Activated CD4-positive, alpha-beta T cell treated with anti-CD3 and anti-CD28 coated beads for 4 hours (primary cell): ENCODE measurements at regions not wholly inside any gene's neighbourhood (a gene's known extent, or its start where the extent isn't known, plus 50 kb on each side); places are given as distances from the start of the nearest gene placed in this dataset.
"Not testable (repeated sequence)": the region's sequence is repeated elsewhere in the genome, so short reads cannot be mapped to it uniquely, and the experiment has no call there.

ENCODE experiments used
- DNase-seq, 2 donors: peaks; one replicate each; pipeline ENCODE4 v3.0.0-alpha.2; 2020

- not testable (repeated sequence) for DNase-seq
Measured at GRCh38 chr21:9766890-9767591, 754.3 kb upstream of the TPTE start.

GRCh38 chr21:9767592-9768375 lies 753.6 kb upstream of the TPTE start:
- DNase-seq, result no peak

GRCh38 chr21:9768376-9769130 lies 752.8 kb upstream of the TPTE start:
- not testable (repeated sequence) for DNase-seq

GRCh38 chr21:9769131-9769498 lies 752.3 kb upstream of the TPTE start:
- not testable (repeated sequence) for DNase-seq

- not testable (repeated sequence) for DNase-seq
Measured at GRCh38 chr21:9769718-9770690, 751.4 kb upstream of the TPTE start.

- DNase-seq, result not testable (repeated sequence)
Measured at GRCh38 chr21:9771466-9772347, 749.7 kb upstream of the TPTE start.

- no peak for DNase-seq
Measured at GRCh38 chr21:9772348-9772672, 749.1 kb upstream of the TPTE start.

DNA sequence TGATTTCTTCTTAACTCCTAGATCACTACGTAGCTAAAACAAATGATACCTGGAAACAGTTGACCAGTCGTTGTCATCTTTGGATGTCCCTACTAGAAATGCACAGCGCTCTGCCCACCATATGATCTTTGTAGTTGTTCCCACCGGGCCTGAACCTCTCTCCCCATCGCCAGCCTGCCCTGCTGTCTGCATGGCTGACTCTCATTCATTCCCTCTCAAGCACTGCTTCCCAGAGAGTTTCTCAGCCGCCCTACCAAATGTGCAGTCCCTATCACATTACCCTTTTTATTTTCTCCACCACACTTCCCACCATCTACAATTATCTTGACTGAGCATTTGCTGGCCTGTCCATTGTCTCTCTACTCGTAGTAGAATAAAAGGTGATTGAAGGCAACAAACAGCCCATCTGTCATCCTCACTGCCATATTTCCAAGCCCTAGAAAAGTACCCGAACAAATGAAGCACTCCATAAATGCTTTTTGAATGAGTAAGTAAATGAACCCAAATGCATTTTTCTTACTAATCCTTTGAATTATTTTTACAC lies 748.4 kb upstream of the TPTE start:
- not testable (repeated sequence) for DNase-seq

DNA sequence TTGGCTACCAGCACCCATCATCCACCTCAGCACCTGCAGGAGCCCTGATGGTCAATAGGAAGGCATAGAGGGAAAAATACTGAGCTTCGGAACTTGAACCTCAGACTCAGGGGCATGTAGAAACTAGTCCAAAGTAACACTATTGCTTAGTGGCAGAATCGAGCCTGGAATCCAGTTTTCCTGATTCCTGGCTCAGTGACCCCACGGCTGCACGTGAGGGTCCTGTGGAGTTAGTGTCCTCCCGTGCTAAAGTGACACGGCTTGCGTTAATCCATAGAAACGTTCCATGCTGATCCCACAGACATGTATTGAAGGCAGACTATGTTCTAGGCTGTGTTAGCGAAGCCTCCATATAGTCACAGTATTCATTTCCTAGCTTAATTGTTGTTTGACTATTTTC lies 747.0 kb upstream of the TPTE start:
- DNase-seq, result no peak

DNA sequence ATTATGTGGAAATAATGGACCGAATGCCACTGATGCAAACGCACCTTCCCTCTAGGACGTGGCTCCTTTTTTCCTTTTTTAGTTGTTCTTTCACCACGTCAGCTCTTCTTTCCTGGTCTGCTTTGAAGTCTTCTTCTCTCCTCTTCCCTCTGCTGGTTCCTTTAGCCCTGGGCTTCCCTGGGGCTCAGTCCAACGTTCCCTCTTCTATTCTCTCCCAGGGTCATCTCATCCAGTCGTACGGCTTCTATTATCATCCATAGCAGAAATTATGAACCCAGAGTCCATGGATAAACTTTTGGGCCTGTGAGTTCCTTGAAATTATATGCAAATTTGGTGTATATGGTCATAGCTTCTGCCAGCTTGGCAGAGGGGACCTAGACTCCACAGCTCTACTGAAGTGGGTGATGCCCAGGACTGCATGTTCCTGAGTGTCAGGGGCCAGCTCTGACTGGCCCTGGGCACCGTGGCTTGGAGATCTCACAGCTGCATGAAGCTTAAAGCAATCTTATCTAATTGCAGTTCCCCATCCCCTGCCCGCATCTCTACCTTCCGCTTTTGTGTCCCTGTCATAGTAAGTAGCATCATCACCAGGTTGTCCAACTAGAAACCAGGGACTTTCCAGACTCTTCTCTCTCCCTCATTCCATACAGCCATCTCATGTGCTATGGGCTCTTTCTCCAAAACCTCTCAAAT lies 746.3 kb upstream of the TPTE start:
- DNase-seq, result not testable (repeated sequence)

- not testable (repeated sequence) for DNase-seq
Measured at GRCh38 chr21:9775877-9776276, 745.5 kb upstream of the TPTE start.

GRCh38 chr21:9776286-9777020 lies 744.9 kb upstream of the TPTE start:
- DNase-seq, result not testable (repeated sequence)

DNA sequence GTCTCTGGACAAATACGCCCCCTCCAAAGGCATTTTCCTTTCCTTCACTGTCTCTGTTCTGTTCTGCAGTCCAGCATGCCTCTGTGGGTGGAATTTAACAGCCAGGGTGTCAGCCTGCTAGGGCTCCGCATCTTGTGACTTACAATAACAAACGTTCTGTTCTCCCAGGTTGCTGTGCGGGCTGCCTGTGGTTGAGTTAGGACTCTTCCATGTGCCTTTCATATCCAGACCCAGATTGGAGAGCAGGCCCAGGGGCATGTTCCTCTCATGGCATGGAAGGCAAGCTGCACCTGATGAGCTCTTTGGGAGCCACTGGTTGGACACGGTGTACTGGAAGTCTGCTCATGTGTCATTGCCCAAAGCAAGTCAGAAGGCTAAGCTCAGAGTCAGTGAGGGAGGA lies 742.8 kb upstream of the TPTE start:
- not testable (repeated sequence) for DNase-seq

DNA sequence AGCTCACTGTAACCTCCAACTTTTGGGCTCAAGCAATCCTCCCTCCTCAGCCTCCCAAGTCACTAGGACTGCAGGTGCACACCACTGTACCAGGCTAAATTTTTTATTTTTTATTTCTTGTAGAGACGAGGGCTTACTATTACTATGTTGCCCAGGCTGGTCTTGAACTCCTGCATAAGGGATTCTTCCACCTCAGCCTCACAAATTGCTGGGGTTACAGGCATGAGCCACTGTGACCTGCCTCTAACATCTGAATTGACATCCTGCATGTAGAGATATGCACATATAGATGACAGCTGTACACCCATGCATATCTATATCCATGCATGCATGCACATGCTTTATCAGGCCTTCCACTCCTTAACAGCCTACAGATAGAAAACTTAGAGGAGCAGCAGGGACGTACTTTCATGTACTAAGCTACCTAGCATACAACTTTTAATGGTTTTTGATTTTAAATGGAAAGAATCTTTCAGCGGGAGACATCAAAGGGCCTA lies 740.9 kb upstream of the TPTE start:
- DNase-seq, result no peak

DNA sequence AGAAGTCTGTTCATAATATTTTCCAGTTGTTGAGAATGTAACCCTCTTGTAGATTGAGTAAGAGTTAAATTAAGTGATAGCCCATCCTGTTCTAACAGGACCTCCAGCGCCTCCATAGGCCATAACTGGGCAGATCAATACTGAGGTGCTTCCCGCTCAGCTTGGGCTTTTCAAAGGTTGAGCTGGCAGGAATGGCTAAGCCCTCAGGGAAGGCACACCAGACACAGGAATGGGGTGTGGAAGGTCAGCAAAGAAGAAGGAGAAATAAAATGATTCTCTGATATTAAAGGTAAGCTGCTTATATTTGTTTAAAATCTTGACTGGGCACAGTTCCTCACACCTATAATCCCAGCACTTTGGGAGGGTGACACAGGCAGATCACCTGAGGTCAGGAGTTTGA lies 737.8 kb upstream of the TPTE start:
- DNase-seq, result not testable (repeated sequence)

GRCh38 chr21:9784201-9784600 lies 737.2 kb upstream of the TPTE start:
- DNase-seq, result not testable (repeated sequence)

- not testable (repeated sequence) for DNase-seq
Measured at GRCh38 chr21:9786092-9786491, 735.3 kb upstream of the TPTE start.

DNA sequence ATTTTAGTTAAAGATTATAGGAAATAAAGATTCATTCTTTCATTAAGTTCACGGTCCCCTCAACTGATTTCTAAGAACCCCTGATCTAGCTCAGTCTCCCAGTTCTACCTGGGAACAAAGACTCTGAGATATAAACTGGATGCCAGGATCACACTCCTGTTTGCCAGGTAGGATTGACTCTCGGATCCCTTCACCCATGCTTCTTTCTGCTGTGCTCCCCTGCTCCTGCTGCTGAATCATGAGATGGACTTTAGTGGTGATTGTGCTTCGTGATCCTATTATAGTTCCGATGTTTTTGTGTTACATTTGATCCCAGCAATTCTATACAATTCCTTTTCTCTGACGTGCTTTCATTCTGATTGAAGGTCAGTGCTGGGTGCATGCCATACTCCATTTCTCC lies 733.1 kb upstream of the TPTE start:
- DNase-seq, result not testable (repeated sequence)

GRCh38 chr21:9790354-9790753 lies 731.0 kb upstream of the TPTE start:
- DNase-seq, result not testable (repeated sequence)
